ENCODE measurements at regions not wholly inside any gene's neighbourhood (a gene's known extent, or its start where the extent isn't known, plus 50 kb on each side); places are given as distances from the start of the nearest gene placed in this dataset.
"Not testable (repeated sequence)": the region's sequence is repeated elsewhere in the genome, so short reads cannot be mapped to it uniquely, and the experiment has no call there.

DNA sequence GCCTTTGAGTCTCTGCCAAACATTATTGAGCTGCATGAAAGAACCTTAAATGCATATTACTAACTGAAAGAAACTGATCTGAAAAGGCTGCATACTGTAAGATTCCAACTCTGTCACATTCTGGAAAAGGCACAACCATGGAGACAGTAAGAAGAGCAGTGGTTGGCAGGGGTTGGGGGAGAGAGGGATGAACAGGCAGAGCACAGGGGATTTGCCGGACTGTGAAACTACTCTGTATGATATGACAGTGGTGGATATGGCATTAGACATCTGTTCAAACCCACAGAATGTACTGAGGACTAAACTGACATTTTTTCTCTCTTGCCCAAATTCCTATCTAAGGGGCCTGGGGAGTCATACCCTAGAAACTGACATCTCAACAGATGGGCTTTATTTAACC is 138.4 kb downstream of the KCNJ12 start:
- not testable (repeated sequence) for DNase-seq (ENCODE audit: low read depth in 3 of 3, low spot score in 1 of 3)

DNA sequence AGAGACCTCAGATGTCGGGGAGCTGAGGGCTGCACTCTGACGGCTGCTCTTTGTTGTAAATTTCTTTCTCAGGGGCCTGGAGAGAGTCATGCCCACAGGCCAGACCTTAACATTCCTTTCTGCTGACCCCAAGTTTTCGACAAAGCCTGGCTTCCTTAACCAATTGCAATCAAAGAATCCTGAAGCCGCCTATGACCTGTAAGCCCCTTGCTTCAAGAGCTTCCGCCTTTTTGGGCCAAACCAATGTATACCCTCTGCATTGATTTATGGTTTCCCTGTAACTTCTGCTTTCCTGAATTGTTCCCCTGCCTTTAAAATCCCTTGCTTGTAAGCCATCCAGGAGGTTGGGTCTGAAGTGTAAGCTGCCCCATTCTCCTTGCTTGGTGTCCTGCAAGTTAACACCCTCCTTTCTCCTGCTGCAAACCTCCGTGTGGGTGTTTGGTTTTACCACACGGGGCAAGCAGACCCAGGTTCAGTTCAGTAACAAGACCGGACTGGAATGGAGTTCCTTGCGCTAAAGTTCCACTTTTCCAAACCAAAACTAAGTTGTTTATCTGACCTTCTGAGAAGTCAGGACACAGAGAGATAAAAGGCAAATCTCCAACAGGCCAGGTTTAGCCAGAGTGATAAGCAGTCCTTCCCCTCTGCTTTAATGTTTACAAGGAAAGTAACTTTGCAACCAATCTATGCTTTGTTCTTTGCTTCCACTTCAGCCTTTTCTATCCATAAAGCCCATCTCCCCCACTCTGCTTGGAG is 141.6 kb downstream of the KCNJ12 start:
- no peak for DNase-seq (ENCODE audit: low read depth in 3 of 3, low spot score in 1 of 3)

DNA sequence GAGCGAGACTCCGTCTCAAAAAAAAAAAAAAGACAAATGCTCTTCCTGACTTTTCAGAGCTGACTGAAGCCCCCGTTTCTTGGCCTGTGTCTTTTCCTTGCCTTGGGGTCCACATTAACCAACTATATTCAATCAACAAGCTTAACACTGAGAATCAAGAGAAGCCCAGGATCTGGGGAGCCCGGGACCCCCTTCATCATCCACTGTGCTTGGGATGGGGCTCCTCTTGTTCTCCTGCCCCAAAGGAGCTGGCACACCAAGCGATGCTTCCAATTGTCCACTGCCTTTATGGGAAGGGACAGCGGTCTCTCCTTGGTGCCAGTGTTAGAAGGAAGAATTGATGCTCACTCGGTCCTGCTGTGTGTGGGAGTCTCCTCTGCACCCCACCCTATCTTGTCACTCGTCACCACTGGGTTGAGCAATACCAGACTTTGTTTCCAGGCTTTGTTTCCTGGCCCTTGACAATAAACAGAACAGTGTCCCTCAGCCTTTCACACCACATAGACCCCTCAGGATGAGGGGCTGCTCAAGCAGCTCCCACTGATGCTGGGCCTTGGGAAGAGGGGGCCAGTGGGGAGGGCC is 146.7 kb downstream of the KCNJ12 start:
- DNase-seq (ENCODE audit: low read depth in 3 of 3, low spot score in 1 of 3), result no peak

DNA sequence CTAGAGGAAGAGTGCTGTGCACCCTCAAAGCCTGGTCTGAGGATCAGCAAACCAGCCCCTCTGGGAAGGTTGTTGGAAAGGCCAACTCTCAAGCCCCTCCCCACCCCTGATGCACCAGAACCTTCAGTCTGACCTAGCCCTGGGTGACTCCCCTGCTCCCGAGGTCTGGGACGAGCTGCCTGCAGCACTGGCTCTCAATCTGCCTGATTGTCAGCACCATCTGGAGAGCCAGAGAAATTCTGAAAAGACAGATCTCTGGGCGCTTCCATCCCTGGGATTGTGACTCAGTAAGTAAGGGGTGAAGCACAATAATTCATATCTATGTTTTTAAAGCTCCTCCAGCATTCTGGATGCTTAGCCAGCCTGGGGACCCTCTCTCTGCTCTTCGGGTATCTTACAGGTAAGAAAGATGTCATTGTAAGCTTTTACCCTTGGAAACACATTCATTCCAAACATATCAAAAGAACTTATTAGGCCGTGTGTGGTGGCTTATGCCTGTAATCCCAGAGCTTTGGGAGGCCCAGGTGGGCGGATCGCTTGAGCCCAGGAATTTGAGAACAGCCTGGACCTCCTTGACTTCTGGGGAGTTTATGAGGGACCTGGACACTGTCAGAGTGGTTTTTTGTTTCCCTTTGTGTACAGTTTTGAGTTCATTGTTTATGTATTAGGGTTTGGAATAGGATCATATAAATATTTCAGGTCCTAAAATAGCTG is 147.5 kb downstream of the KCNJ12 start:
- no peak for DNase-seq (ENCODE audit: low read depth in 3 of 3, low spot score in 1 of 3)

DNA sequence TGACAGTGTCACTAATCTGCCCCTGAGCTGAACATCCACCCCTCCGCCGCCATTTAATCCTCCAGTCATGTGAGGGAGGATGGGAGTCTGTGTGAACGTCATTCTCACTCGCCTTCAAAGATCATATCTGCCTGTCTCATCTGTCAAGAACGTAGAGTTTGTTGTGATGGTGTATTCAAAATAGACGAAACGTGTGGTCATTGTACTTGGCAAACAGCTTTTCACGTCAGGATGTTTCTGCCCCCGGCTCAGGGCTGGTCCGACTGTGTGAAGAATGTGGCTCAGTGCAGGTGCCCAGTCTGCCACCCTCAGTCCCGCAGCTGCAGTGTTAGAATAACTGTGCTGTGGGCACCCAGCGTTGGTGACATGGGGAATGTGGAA is 148.0 kb downstream of the KCNJ12 start:
- DNase-seq (ENCODE audit: low read depth in 3 of 3, low spot score in 1 of 3), result no peak

DNA sequence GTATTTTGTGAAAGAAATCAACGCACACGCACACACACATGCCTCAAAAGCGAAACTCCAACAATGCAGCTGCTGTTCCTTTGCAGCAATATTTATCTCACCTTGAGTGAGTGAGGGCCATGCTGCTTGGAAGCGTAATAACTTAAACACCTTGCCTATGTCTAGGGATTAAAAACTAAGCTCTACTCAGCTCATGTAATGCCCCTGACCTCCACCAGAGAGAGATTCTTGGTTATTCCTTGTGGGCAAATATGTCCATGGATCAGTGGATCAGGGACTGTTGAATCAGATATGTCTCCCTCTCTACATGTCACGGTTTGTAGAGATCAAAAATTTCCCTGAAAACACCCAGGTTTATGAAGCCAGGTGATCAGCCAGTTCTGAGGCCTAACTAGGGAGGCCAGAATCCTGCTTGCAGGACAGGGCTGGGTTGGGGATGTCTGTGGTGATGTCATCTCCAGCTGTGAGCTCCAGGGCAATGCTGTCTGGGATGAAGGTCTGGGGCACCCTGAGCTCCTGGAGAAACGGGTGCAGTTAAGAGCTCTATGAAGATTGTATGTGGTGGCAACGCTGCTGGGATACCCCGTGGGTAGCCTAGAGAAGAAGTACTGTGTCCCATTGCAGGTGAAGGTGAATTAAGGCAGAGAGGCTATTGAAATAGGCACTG is 149.4 kb downstream of the KCNJ12 start:
- DNase-seq (ENCODE audit: low read depth in 3 of 3, low spot score in 1 of 3), result no peak

DNA sequence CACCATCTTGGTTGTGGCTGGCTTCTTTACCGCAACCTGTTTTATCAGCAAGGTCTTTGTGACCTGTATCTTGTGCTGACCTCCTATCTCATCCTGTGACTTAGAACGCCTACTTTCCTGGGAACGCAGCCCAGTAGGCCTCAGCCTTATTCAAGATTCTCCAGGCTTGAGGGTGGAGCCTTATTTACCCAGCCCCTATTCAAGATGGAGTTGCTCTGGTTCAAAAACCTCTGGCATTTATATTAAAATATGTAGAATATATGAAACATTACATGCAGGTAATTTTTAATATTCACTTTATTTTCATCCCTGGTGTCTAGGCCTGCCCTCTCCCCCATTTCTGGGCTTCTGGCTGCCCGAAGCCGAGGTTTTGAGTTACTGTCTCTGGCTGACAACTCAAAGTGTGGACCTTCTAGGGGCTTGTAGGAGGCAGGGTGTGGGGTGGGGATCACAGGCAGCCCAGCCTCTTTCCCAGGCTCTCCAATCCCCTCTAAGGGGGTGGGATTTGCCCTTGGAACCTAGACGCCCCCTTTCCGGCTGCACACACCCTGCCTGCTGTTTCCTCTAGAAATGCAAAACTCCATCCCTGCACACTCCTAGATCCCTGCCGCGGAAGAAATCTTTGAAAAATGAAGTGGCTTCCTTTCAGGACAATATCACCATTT is 152.0 kb downstream of the KCNJ12 start:
- no peak for DNase-seq (ENCODE audit: low read depth in 3 of 3, low spot score in 1 of 3)

DNA sequence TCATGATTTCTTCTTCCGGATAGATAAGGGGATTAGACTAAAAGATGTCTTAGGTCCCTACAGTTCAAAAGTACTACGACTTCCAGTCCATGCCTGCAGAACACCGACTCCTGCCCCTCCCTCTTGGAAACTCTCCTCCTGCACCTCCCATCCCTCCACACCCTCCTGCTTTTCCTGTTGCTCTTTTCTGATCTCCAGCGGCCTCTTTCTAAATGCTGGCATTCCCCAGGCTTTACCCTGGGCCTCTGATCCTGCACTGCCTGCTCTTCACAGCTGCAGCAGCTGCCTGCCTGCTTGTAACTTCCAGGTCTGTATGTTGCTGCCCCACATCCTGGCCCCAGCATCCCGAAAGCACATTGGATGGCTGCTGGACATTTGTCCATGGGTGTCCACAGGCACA is 154.2 kb downstream of the KCNJ12 start:
- no peak for DNase-seq (ENCODE audit: low read depth in 3 of 3, low spot score in 1 of 3)

DNA sequence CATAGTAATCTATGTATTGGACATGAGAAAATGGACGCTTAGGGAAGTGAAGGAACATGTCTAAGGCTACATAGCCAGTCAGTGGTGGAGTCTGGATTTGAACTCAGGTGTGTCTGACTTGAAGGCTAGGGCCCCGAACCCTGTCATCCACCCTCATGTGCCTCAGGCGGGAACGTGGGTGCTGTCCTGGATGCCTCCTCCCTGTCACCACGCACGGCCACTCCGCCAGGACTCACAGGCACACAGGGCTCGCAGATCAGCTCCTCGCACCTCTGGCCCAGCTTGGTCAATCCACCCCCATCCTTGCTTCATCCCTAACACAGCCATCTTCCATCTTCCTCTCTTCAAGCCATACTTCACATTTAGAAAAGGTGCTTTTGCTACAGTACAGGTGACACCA is 154.7 kb downstream of the KCNJ12 start:
- no peak for DNase-seq (ENCODE audit: low read depth in 3 of 3, low spot score in 1 of 3)

DNA sequence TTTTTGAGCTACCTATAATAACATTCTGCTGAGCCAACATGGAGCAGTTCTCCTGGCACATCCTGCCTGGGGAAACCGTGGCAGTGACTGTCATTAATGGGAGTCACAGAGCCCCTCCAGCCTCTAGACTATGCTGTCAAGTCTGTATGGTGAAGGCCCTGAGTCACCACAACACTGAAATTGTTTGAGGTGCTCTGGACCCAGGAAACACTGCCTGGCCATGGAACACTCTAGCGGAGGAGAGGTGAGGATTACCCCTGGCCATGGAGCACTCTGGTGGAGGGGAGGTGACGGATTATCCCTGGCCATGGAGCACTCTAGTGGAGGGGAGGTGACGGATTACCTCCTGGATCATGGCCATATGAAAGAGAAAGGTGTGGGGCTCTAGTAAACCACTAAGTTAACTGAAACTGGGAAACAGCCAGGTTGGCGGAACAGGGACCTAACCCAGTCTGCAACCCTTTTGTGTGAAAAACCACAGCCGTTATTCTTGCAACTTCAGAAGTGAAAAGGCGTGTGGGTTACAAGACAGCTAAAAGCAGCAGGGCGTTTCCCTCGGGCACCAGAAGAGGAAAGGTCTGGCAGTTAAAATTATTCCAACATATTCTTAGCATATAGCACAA is 156.7 kb downstream of the KCNJ12 start:
- DNase-seq (ENCODE audit: low read depth in 3 of 3, low spot score in 1 of 3), result no peak

DNA sequence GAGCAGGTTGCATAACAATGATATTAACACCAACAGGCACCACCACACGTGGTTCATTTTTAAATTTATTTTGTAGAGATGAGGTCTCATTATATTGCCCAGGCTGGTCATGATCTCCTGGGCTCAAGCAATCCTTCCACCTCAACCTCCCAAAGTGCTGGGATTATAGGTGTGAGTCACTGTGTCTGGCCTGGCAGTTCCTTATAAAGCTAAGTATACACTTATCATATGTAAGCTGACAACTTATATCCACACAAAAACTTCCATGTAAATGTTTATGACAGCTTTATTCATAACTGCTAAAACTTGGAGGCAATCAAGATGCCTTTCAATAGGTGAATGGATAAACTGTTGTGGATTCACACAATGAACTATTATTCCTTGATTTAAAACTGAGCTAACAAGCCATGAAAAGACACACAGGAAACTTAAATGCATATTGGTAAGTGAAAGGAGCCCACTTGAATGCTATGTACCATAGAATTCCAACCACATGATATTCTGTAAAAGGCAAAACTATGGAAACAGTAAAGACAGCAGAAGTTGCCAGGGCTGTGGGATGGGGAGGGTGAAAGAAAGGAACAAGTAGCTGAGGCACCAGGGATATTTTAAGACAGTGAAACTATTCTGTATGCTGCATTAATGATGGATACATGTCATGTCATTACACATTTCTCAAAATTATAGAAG is 156.5 kb upstream of the KCNJ18 start:
- DNase-seq (ENCODE audit: low read depth in 3 of 3, low spot score in 1 of 3), result no peak

DNA sequence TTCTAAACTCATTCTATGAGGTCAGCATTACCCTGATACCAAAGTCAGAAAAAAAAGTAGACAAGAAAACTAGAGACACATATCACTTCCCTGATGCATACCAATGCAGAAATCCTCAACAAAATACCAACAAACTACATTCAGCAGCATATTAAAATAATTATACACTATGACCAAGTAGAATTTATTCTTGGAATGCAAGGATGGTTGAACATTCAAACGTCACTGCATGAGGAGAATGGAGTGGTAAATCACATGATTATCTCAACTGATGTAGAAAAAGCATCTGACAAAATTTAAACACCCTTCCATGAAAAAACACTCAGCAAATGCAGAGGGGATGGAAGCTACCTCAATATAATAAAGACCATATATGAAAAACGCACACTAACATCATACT is 155.0 kb upstream of the KCNJ18 start:
- DNase-seq (ENCODE audit: low read depth in 3 of 3, low spot score in 1 of 3), result no peak

DNA sequence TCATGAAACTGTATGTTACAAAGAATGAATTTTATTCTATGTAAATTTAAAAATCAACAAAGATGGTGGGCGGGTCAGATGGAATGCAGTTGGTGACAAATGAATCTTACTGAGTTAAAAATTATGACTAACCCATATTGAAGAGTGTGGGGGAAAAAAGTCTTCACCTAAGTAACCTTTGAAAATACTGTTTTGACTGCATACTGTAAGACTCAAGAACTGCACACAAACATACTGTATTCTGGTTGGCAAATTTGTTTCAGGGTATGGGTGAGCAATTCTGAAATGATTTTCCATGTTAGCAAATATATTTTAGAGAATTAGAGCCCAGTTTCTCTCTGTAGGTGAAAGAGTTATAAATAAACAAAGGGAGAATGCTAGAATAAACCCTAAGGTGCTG is 153.7 kb upstream of the KCNJ18 start:
- no peak for DNase-seq (ENCODE audit: low read depth in 3 of 3, low spot score in 1 of 3)

DNA sequence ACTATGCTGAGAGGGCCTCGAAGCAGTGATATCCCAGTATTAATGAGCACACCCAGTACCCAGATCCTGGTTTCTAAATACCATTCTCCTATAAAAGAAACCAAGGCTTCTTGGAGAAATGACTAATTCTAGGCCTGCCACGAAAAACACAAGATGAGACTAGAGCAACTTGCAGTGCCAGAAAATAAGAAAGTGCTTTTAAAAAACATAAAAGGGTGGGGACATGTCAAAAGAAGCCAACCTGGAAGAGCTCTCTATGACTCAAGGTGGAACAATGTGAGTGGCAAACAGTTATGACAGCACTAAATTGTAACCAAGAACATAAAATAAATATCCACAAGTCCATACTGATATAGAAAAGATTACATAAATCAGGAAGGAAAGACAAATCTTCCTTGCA is 153.2 kb upstream of the KCNJ18 start:
- no peak for DNase-seq (ENCODE audit: low read depth in 3 of 3, low spot score in 1 of 3)

DNA sequence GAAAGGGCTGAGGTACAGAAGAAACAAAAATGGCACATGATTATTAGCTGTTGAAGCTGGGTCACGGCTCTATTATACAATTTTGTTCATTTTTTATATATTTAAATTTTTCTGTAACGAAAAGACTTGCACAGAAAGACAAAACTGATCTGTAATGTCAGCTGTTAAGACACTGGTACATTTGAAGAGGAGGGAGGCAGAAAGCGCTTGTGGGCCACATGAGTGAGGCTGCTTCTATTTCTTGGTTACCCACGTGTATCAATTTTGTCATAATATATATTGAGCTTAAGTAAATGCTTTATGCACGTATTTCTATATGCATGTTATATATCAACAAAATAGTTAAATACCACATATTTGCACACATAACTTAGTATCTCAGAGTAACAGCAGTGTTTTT is 151.8 kb upstream of the KCNJ18 start:
- no peak for DNase-seq (ENCODE audit: low read depth in 3 of 3, low spot score in 1 of 3)

DNA sequence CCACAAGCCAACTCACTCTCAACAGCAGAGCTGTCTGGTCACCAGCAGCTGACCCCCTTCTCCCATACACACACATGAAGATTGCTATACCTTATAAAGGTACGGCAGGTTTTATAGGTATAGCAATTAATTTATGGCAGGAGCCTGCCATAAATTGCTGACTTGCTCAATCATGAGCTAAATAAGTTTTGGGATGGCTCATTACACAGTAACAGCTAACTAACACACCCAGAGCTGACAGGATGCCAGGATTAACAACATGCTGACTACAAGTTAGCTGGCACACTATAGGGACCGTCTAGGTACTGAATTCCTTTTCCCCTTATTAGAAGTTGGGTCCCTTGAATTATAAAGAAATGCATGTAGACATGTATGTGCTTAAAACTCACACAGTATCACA is 150.3 kb upstream of the KCNJ18 start:
- DNase-seq (ENCODE audit: low read depth in 3 of 3, low spot score in 1 of 3), result no peak

DNA sequence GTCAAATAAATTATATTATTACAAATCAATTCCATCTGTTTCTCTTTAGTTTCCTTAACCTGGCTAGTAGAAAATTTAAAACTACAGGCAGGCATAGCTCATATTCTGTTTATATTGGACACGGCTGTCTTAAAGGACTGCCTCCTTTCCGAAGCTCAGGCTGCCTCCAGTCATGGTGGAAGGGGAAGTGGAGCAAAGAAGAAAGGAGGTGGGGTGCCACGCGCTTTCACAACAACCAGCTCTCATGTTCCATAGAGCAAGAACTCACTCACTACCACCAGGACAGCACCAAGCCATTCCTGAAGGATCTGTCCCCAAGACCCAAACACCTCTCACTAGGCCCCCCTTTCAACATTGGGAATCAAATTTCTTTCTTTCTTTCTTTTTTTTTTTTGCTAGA is 149.3 kb upstream of the KCNJ18 start:
- DNase-seq (ENCODE audit: low read depth in 3 of 3, low spot score in 1 of 3), result no peak

DNA sequence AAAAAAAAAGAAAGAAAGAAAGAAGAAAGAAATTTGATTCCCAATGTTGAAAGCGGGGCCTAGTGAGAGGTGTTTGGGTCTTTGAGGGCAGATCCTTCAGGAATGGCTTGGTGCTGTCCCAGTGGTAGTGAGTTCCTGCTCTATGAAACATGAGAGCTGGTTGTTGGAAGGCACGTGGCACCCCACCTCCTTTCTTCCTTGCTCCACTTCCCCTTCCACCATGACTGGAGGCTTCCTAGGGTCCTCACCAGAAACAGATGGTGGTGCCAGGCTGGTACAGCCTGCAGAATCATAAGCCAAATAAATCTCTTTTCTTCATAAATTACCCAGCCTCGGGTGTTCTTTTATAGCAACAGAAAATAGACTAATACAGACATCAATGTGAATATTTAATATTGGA is 147.3 kb upstream of the KCNJ18 start:
- no peak for DNase-seq (ENCODE audit: low read depth in 3 of 3, low spot score in 1 of 3)

DNA sequence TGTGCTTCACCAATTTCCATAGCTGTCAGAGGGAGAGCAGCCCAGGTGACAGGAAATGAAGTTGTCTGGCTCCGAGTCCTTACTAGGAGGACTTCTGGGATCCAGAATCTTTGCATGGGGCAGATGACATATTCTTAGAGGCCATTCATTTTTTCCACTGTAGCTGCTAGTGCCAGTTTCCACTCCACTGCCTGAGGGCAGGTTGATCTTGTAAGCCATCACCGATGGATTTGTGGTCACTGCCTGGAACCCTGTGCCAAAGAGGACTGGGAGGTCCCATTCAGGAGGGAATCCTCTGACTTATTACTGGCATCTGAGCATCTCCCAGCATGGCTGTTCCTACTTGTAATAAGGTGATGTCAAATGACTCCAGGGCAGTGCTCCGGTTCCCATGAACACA is 144.1 kb upstream of the KCNJ18 start:
- DNase-seq (ENCODE audit: low read depth in 3 of 3, low spot score in 1 of 3), result no peak

DNA sequence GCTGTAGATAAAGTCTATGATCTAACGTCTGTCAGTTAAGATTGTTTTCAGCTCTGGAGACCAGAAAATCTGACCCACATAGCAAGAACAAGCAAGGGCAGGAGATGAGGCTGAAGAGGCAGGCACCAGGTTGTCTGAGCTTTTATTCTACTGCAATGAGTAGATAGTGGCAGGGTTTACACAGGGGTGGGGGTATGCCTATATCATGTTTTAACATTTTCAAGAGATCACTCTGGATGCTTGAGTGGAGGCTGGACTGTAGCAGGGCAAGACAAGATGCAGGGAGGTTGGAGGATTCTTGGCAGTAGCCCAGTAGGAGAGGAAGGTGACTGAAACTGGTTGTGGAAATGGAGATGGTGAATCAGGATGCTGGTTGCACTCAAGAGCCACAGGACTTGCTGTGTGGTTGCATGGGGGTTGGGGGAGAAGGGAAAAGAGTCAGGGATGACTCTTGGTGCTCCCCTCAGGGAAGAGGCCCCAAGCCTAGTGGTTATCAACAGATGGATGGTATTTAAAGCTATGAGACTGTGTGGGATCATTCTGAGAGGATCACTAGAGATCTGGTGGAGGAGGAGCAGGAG is 143.1 kb upstream of the KCNJ18 start:
- DNase-seq (ENCODE audit: low read depth in 3 of 3, low spot score in 1 of 3), result no peak

Measured in stimulated activated CD4-positive, alpha-beta T cell treated with anti-CD3 and anti-CD28 coated beads, TNF-alpha, amount 100 ng/mL, for 1 hour (primary cell).